ENCODE measurements at regions not wholly inside any gene's neighbourhood (a gene's known extent, or its start where the extent isn't known, plus 50 kb on each side); places are given as distances from the start of the nearest gene placed in this dataset.

GRCh38 chr16:9541723-9542122 lies 450.3 kb downstream of the HAPSTR1 start:
- intact Hi-C loops (cut with DNase I): no loop called here
- 72 to 86% methylated on average over 5 of the region's 5 CpGs for whole genome bisulfite sequencing, 2 donors
- H3K27ac ChIP-seq: no peak overlapping the region
- no peaks in the 10 kb centered on the region for H3K27me3 ChIP-seq
- H3K36me3 ChIP-seq: no peaks in the 10 kb centered on the region
- no peaks in the 10 kb centered on the region for H3K9me3 ChIP-seq
- no peaks in the 10 kb centered on the region for H3K4me1 ChIP-seq
- DNase-seq: no peak
- no peak for TF ChIP-seq CTCF (IDR thresholded peaks at IDR 0.05)
- no peak overlapping the region for H3K4me3 ChIP-seq

GRCh38 chr16:9542165-9542755 lies 450.8 kb downstream of the HAPSTR1 start:
- H3K36me3 ChIP-seq: no peaks in the 10 kb centered on the region
- H3K4me3 ChIP-seq: no peak overlapping the region
- WGBS, 2 donors: 50 to 55% methylated on average over 7 to 8 of the region's 8 CpGs
- TF ChIP-seq POLR2A (IDR thresholded peaks at IDR 0.05) (no peak), CTCF (IDR thresholded peaks at IDR 0.05) (no peak)
- H3K4me1 ChIP-seq: no peaks in the 10 kb centered on the region
- H3K27ac ChIP-seq: no peak overlapping the region
- DNase-seq: no peak
- H3K9me3 ChIP-seq: no peaks in the 10 kb centered on the region
- intact Hi-C loops (cut with DNase I): no loop called here
- no peaks in the 10 kb centered on the region for H3K27me3 ChIP-seq

DNA sequence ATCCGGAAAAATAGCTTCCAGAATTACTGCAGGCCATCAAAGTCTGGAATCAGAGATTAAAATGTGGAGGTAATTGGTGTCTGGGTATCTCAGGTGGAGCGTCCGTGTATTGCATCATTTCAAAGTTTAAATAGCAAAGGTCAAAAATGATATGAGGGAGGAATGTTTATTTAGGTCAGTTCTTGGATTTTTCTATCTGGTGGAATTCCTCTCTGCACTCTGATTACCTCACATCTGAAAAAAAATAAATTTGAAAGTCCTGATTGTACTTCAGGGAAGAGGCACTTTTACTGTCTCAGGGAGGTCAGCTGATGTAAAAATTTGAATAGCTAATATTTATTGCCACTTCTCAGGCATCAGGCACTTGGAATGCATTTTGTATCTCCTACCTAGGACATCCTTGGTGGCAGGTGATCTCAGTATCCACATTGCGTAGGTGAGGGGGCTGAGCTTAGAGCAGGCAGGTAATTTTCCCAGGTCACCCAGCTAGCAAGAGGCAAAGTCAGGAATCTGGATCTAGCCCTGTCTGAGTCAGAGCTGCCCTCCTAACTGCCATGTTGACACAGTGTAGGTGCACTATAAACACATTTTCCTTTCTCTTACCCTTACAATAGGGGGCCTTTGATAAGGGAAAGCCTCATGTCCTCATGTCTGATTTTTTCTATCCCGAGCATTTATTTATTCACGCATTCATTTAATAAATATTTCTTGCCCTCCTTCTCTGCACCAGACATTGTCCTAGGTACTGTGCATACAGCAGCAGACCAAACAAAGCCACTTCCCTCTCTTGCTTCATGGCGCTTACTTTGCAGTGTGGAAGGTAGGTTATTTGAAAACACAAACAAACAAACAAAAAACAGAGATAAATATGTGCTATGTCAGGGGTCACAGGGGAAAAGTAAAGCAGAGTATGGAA lies 454.3 kb downstream of the HAPSTR1 start:
- H3K9me3 ChIP-seq: no peaks in the 10 kb centered on the region
- DNase-seq: no peak
- H3K4me1 ChIP-seq: no peaks in the 10 kb centered on the region
- TF ChIP-seq CTCF (IDR thresholded peaks at IDR 0.05) (no peak), POLR2A (IDR thresholded peaks at IDR 0.05) (no peak)
- H3K36me3 ChIP-seq: no peaks in the 10 kb centered on the region
- no peaks in the 10 kb centered on the region for H3K27me3 ChIP-seq
- intact Hi-C loops (cut with DNase I): no loop called here
- 66 to 72% methylated on average over 7 of the region's 7 CpGs for WGBS, 2 donors
- H3K4me3 ChIP-seq: no peak overlapping the region
- H3K27ac ChIP-seq: no peak overlapping the region

DNA sequence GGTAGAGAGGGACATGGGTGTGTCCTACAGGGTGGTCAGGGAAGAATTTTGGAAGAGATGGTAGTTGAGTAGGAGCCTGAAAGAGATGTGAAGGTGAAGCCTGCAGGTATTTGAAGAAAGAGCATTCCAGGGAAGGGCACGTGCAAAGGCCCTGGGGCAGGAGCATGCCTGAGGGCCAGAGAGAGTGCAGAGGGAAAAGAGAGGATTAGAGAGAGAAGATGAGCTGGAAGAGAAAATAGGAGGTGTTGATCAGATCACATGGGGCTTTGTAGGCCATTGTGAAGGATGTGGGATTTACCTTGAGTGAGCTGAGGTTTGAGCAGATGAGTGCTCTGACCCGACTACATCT lies 455.0 kb downstream of the HAPSTR1 start:
- Histone ChIP-seq H3K4me3 (no peak overlapping the region), H3K27me3 (no peaks in the 10 kb centered on the region), H3K36me3 (no peaks in the 10 kb centered on the region), H3K27ac (no peak overlapping the region), H3K9me3 (peaks cover 0 to 5% (median 0%) of the 10 kb centered on the region in 3 donors), H3K4me1 (no peaks in the 10 kb centered on the region)
- intact Hi-C loops (cut with DNase I): no loop called here
- 66 to 84% methylated on average over 2 of the region's 2 CpGs for WGBS, 2 donors
- DNase-seq: no peak
- TF ChIP-seq POLR2A (IDR thresholded peaks at IDR 0.05) (no peak), CTCF (IDR thresholded peaks at IDR 0.05) (no peak)

DNA sequence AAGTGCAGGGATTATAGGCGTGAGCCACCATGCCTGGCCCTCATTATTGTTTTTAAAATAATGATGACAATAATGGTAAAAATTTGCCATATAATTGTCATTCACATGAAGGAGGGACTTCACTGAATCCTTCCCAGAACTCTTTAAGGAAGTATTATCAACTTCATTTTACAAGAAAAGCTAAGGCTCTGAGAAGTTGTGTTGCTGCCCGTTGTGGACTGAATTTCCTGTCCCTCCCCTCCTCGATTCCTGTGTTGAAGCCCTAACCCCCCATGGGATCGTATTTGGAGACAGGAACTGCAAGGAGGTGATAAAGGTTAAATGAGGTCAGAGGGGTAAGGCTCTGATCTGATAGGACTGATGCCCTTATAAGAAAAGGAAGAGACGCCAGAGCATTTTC lies 458.0 kb downstream of the HAPSTR1 start:
- Histone ChIP-seq H3K4me1 (no peaks in the 10 kb centered on the region), H3K4me3 (no peak overlapping the region), H3K9me3 (peaks cover 0 to 9% (median 0%) of the 10 kb centered on the region in 3 donors), H3K27ac (no peak overlapping the region), H3K27me3 (no peaks in the 10 kb centered on the region), H3K36me3 (no peaks in the 10 kb centered on the region)
- no peak for DNase-seq
- intact Hi-C loops (cut with DNase I): no loop called here
- TF ChIP-seq POLR2A (IDR thresholded peaks at IDR 0.05) (no peak), CTCF (IDR thresholded peaks at IDR 0.05) (no peak)
- WGBS, 2 donors: 32 to 65% methylated on average over 4 to 5 of the region's 5 CpGs
